HepG2 (cell line): ENCODE measurements at regions not wholly inside any gene's neighbourhood (a gene's known extent, or its start where the extent isn't known, plus 50 kb on each side); places are given as distances from the start of the nearest gene placed in this dataset.

Experiments
- BCL3 ChIP-seq: sonication (generic); formaldehyde crosslinking; IDR thresholded peaks from 2 replicates; pipeline ENCODE4 v1.5.1; 2020; ENCODE audit warnings: mild to moderate bottlenecking, missing genetic modification reagents, moderate library complexity
- CBX1 ChIP-seq: IDR thresholded peaks from one replicate; pipeline ENCODE4 v1.6.1; 2016; ENCODE audit warnings: antibody characterized with exemption, low read depth
- GABPA ChIP-seq, 2 experiments: IDR thresholded peaks; 2 replicates each; pipeline ENCODE4 v1.6.1; 2011 to 2016; ENCODE audit warnings: low read depth in 2 of 2, low read length in 1 of 2, missing biosample characterization in 1 of 2, missing genetic modification characterization in 1 of 2
- PTBP1 ChIP-seq: fragments of 200-400 bp; formaldehyde crosslinking; IDR thresholded peaks from 2 replicates; pipeline ENCODE4 v1.6.1; 2018; ENCODE audit warnings: low read length, low read depth; ENCODE audit not compliant: poor library complexity, severe bottlenecking
- TCF7 ChIP-seq: sonication (generic); IDR thresholded peaks from 2 replicates; pipeline ENCODE4 v1.6.1; 2016; ENCODE audit warnings: antibody characterized with exemption, low read depth
- ZUFSP ChIP-seq: sonication (generic); formaldehyde crosslinking; IDR thresholded peaks from 2 replicates; pipeline ENCODE4 v1.9.0; 2021; ENCODE audit warnings: missing genetic modification reagents, mild to moderate bottlenecking, borderline replicate concordance
- TF ChIP-seq, protein P1 (sequence below): sonication (generic); formaldehyde crosslinking; IDR thresholded peaks from 2 replicates; pipeline ENCODE4 v1.4.0; 2020; ENCODE audit warnings: missing genetic modification reagents, mild to moderate bottlenecking, borderline replicate concordance

- no peak for TF ChIP-seq ZUFSP (CRISPR knock-in tag)
- TF ChIP-seq, protein P1, sequence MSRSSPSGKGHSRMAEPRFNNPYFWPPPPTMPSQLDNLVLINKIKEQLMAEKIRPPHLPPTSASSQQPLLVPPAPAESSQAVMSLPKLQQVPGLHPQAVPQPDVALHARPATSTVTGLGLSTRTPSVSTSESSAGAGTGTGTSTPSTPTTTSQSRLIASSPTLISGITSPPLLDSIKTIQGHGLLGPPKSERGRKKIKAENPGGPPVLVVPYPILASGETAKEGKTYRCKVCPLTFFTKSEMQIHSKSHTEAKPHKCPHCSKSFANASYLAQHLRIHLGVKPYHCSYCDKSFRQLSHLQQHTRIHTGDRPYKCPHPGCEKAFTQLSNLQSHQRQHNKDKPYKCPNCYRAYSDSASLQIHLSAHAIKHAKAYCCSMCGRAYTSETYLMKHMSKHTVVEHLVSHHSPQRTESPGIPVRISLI (CRISPR knock-in tag) = no peak
- TF ChIP-seq BCL3 (CRISPR knock-in tag) = no peak
- TF ChIP-seq TCF7 = no peak
- no peak for TF ChIP-seq PTBP1
- no peak for TF ChIP-seq GABPA (IDR thresholded peaks at IDR 0.05; ENCODE audit: low read depth, low read length)
- TF ChIP-seq GABPA (CRISPR knock-in tag; IDR thresholded peaks at IDR 0.05; ENCODE audit: low read depth) = no peak
- no peak for TF ChIP-seq CBX1
Measured at GRCh38 chr3:145898487-145898886, 262.5 kb downstream of the PLOD2 start.
